HG03108 (cell line): ENCODE measurements at regions not wholly inside any gene's neighbourhood (a gene's known extent, or its start where the extent isn't known, plus 50 kb on each side); places are given as distances from the start of the nearest gene placed in this dataset.

Experiments used
- ATAC-seq: cut with Tn5 transposase; IDR thresholded peaks from one replicate; pipeline ENCODE4 v1.9.1; 2021; ENCODE audit warnings: moderate library complexity; ENCODE audit not compliant: unreplicated experiment

GRCh38 chr4:117783716-117784115 lies 250.6 kb upstream of the NDST3 start:
- ATAC-seq = no peak

GRCh38 chr4:117784266-117784665 lies 250.0 kb upstream of the NDST3 start:
- no peak for ATAC-seq

GRCh38 chr4:117786566-117786965 lies 247.7 kb upstream of the NDST3 start:
- no peak for ATAC-seq

DNA sequence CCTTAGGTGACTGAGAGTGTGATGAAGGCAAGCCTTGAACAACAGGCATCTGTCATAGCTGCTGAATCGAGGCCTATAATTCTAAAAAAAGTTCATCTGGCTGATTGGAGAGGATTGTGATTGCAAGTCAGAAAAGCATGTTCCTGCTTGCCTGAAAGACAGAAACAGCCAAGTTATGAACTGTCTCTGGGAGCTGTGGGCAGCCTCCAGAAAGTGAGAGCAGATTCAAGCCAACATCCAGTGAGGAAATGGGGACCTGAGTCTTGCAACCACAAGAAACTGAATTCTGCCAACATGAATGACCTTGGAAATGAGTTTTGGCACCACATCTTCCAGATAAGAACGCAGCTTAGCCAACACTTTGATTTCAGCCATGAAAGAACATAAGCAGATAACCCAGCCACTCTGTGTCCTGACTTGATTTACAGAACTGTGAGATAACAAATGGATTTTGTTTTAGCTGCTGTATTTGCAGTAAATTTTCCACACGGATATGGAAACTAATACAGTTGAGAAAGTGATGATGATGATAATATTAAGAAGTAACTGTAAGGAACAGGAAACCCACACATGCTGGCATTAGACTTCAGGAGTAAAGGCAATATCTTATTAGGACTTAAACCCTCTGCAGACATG lies 240.3 kb upstream of the NDST3 start:
- no peak for ATAC-seq

DNA sequence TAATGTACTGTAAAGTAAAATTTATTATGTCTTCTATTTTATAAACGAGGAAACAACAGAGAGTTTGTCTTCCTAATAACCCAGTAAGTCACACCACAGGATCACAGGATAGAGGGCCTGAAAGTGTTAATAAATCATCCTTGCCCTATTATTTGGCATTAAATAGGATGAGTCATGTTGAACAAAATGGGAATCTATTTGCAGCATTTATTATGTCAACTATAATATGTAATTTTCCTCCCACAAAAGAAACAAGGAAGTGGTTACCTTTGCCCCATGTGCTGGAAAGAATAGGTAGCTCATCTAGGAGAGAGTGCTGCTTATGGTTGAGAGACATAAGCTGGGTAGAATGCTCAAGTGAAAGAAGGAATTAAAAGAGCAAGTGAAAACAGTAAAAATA lies 237.6 kb upstream of the NDST3 start:
- ATAC-seq = no peak

GRCh38 chr4:117800636-117801035 lies 233.7 kb upstream of the NDST3 start:
- no peak for ATAC-seq

DNA sequence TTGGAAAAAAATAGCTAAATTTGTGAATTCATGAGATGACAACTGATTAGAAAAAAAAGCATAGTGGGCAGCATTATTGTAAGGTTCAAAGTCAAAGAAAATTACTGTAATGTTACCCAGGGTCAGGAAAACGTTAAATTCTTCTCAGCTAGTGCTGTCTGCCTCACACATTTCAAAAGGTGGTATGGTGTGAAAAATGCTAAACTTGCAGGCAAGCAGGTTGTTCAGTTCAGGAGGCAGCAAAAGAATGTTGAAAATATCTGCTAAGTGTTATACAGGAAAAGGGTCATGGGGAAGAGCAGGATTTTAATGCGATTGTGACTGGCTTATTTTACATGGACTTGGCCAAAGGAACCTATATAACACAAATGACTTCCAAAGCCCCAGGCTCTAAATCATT lies 232.5 kb upstream of the NDST3 start:
- no peak for ATAC-seq

GRCh38 chr4:117811731-117812130 lies 222.6 kb upstream of the NDST3 start:
- no peak for ATAC-seq

DNA sequence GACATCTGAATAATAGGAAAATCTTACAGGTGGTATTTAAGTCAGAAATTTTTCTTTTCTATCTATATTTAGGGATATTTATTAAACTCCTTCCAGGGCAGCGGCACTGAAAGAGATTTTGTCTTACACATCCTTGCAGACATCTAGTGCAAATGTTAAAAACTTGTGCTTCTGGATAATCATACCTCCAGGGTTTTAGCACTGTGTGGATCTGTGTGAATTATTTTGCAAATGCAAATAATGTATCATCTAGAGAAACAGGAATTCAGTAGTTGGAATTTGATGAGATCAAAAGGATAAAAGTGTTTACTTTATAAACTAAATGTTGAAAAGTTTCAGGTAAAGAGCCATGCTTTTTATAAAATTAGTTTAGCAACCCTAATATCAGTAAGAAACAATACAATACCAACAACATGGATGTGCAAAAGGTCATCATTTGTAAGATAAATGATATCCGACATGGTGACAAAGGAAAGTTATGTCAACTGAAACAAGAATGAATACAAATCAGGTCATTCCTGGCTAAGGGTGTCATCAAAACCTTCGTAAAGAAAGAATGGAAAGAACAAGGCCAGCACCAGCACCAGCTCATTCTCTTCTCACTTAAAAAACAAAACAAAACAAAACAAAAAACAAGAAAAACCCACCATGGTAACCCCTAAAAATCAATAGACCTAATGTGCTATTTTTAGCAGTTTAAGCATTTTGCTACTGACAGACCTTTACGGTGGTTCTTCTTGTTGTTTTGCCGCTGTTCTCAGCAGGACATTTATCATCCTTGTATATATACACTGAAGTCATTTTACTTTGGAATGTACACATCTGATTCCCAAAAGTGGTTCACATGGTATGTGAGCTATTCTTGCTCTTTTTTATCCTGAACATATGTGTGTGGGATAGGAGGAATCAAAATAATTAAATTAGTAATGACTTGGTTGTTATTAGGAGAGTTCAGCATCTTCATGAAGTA lies 219.7 kb upstream of the NDST3 start:
- ATAC-seq = no peak

DNA sequence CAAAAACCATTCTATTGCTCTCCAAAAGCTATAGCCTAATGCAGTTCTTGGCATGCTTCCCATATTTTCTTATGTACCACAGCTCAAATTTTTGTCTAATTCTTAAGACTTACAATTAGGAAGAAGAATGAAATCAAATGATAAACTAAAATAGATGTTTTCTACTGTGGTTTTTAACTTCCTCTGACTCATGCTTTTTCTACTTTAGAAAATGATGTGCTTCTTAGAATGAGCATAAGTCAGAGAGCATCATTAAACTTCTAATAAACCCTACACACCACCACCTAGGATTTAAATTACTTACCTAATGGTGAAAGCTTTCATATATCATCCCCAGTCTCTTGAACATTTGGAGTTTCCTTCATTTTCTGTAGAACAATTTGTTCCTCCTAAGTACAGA lies 217.0 kb upstream of the NDST3 start:
- no peak for ATAC-seq

- no peak for ATAC-seq
Measured at GRCh38 chr4:117821834-117822233, 212.5 kb upstream of the NDST3 start.

- ATAC-seq = no peak
Measured at GRCh38 chr4:117823388-117823787, 210.9 kb upstream of the NDST3 start.

GRCh38 chr4:117825600-117825999 lies 208.7 kb upstream of the NDST3 start:
- no peak for ATAC-seq

DNA sequence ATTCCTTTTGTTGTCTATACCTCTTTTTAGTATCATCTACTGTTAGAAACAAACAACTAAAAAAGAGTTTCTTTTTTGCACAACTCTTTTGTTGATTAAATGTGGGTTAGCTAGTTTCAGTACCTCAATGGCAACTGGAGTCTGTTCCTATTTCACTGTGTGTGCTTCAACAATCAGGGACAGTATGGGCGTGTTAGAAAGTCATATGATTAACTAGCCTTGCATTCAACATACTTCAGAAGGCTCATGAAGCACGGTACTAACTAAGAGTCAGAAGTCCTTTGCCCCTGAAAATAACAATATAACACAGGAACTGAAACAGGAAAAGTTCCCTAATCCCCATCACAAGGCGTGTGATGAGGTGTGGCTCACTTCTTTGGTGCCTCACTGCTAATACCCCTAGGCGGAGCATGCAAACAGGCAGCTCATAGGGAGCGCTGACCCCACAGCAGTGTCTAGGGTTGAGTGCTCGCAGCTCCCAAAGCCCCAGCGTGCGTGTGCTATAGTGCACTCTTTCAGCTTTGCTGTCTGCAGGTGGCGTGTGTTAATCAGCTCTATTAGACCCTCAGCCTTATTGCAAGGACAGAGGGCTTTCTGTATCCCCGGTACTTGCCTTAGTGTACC lies 203.1 kb upstream of the NDST3 start:
- ATAC-seq = no peak

GRCh38 chr4:117835566-117835965 lies 198.7 kb upstream of the NDST3 start:
- no peak for ATAC-seq

GRCh38 chr4:117844594-117844993 lies 189.7 kb upstream of the NDST3 start:
- no peak for ATAC-seq

DNA sequence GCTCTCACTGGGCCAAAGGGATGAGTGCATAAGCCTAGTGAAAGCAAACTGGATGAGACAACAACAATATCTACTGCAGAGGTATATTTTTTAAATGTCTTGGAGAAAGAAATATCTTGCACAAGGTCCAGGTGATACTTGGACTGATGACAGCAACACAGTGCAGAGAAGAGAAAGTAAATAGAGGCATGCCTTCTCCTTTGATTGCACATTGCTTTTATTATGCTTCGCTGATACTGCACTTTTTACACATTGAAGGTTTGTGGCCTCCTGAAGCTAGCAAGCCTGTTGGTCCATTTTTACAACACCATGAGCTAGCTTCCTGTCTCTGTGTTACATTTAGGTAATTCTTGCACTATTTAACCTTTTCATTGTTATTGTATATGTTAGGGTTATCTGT lies 189.0 kb upstream of the NDST3 start:
- ATAC-seq = no peak

GRCh38 chr4:117847849-117848248 lies 186.4 kb upstream of the NDST3 start:
- no peak for ATAC-seq

GRCh38 chr4:117868201-117868600 lies 166.1 kb upstream of the NDST3 start:
- no peak for ATAC-seq

DNA sequence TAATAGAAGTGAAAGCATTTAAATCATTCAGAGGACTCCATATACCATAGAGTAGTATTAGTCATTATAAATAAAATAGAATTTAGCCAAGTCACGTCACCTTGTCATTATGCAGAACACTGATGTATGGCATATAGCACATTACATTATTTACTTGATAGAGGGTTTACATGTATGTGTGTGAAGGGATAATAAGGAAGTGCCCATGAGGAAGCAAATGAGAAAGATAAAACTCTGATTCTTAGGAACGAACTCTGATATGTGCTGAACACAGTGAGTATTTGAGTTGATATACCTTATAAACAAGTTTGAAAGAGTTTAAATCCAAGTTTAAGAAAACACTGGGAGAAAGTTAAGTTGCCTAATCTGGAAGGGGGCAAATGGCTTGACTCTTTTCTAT lies 160.5 kb upstream of the NDST3 start:
- no peak for ATAC-seq

DNA sequence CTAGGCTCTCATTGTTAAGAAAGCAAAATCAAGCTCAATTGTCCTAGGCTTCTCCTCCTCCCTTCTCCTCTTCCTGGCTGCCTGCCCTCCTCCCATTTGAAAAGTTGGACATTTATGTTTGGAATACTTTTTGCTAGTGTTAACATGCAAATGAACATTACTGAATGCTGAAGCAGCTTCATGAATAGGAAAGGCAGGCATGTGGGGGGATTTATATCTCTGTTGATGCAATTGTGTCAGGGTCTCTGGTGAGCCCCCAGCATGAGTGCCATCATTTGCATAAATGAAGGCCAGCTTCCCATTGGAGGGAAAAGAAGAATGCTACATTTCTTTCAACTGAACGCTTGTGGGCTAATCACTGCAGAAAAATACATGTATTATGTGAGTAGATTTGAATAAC lies 160.1 kb upstream of the NDST3 start:
- no peak for ATAC-seq

- no peak for ATAC-seq
Measured at GRCh38 chr4:117889978-117890377, 144.3 kb upstream of the NDST3 start.
